ENCODE measurements at regions not wholly inside any gene's neighbourhood (a gene's known extent, or its start where the extent isn't known, plus 50 kb on each side); places are given as distances from the start of the nearest gene placed in this dataset.

DNA sequence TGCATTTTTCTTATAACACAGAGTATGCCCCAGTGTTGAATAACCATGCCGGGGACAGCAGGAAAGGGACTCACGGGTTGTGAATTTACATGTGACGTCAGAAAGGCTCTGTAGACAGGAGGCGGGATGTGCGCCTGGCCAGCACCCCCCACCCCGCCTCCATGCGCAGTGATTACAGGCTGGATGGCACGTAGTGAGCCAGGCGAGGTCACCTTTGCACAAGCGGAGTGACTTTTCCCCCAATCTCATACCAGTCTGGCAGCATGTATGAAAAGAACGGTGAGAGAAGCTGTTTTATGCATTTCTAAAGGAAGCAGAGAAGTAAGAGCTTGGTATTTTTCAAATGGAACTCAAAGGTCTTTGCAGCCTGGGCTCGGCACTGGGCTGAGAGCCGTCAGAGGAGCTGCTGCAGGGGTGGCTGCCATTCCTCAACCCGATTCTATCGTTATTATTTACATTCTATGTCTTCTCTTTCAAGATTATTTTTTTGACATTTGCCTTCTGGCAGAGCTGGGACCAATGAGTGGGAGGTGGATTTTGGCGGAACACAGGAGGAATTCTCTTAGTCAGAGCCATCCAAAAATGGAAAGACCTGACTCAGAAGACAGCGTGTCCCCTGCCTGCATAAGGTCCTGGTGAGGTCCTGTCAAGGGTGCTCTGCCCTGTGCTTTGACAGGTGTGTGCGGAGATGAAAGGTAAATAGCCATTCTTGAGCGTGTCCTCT, 115.6 kb upstream of the SLC45A1 start:
- peak; percentile 95 for FAIRE-seq

DNA sequence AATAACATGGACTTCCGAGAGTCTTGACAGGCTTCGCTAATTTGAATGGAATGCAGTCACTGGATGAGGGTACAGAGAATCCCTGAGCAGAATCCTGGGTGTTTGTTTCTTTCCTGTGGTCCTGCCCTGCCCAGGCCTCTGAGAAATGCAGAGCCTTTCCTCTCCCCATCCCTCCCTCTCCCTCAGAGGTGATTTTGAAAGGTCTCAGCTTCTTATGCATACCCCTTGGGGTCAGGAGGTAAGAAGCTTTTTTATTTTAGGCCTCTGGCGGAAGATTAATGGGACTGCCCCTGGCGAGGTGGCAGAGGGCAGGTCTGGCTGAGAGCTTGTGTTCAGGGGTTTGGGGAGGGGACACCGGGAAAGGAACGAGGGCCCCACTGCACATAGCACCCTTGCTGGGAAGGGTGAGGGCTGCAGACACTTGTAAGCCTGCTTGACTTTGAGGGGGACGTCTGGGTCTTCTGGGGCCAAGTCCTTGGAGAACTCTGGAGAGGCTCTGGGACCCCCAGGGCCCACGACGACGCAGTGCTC, 116.5 kb upstream of the SLC45A1 start:
- FAIRE-seq = peak; percentile 93

DNA sequence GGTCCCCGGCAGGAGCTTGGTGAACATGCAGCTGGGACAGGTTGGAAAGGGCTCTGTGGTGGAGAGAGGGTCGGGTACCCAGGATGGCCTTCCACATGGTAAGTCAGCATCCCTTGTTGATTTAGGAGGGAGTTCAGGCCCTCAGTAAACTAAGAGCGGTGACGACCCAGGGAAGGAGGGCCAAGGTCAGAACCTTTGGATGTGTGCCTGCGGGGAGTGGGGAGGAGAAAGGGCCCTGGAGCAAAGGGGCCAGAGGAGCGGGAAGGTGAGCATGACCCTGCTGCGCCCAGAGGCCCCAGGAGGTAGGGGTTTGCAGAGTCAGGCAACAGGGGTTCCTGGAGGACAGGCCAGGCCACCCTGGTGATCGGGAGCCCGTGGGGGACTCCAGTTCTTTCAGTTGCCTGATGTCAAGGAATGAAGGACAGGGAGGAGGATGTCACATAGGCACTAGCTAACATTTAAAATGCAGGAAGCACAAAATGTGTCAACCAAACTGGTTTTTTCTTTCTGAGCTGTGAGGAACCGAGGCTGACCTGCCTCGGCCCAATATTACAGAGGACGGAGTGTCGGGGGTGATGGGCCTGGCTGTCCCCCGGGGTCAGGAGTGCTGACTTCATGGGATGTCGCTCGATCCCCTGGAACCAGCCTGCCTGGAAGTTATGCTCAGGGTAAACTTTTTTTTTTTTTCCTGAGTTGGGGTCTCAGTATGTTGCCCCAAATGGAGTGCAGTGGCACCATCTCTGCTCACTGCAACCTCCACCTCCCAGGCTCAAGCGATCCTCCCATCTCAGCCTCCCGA, 117.4 kb upstream of the SLC45A1 start:
- FAIRE-seq = no peak

DNA sequence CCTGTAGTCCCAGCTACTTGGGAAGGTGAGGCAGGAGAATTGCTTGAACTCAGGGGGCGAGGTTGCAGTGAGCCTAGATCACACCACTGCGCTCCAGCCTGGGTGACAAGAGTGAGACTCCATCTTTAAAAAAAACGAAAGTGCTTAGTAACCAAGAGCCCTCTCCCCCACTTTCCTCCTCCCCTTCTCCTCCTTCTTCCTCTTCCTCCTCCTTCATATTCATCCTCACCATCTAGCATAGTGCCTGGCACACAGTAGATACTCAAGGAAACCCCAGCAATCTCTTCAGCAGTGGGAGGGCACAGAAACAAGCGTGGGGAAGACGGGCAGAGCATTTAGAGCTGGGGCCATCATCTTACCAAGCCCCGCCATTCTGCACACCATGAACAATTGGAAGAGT, 119.4 kb upstream of the SLC45A1 start:
- FAIRE-seq = no peak

DNA sequence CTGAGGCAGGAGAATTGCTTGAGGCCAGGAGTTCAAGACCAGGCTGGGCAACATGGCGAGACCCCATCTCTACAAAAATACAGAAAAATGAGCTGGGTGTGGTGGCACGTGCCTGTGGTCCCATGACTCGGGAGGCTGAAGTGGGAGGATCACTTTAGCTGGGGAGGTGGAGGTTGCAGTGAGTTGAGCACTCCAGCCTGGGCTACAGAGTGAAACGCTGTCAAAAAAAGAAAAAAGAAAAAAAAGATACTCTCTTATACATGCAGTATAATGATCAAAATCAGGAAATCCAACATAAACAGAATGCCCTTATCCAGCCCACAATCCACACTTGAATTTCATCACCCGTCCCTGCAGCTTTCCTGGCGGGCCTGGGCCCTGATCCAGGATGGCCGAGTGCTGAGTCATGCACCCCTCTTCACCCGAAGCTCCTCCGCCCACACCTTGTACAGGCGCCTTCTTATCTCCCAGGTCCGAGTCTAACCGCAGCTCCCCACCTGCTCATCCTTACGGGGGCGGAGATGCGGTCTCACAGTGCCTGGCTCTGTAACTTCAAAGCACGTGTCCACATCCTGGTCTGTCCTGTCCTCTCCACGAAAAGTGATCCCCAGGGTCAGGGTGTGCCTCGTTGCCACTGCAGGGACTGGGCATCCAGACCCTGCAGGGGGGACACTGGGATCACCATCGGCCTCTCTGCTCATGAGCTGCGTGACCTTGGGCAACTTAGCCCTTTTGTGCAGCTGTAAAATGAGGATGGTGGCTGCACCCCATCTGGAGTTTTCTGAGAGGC, 120.2 kb upstream of the SLC45A1 start:
- FAIRE-seq = no peak

DNA sequence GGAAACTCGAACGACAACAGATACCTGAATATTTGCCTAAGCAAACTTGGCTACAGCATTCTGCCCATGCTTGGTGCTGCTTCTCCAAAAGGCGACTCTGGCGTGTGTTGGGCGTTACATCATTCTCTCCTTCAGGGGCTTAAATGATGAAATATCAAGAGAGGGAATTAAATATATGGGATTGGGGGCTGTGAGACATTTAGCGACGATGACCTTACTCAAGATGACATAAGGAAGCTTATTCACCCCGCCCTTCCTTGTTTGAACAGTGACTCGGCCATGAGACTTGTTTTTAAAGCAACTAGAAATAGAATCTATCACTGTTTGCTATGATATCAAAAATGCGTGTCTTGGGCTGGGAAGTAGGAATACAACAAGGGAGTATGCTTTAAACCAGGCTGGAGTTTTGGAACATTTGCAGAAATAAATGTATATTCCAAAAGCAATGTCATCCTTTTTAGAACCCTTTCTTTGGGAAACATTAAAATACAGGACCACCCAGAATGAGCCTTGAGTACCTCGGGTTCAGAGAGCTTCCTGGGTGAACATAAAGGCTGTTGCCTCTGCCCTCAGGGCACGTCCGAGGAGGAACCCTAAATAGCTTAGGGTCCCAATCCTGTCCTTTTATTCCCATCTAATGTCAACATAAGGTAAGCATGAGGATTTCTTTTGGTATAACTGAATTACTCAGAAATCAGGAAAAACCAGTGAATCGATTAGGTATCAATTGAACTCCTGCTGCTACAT, 123.3 kb upstream of the SLC45A1 start:
- FAIRE-seq = no peak

DNA sequence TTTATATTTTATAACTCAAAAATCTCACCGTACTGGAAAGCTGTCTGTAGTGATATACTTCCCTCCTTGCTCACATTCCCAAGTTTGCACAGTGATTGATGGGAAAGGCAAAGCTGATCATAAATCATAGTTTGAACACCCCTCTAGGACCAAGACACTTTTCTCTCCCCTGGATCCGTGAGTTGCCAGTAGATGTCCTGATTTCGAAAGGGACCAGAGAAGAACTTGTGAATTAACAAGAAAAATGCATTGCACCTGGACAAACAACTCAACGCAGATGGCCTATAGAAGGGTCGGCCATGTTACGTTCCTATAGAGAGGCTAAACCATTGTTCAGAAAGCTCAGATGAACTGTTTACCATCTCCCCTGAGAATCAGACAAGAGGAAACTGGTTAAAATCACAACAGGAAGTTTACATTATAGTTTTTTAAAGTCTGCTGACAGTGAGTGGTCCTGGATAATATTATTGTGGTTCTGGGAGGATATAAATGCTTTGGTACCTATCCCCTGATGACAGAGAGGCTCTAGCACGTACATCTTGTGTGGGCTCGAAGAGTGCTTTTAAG, 124.0 kb upstream of the SLC45A1 start:
- no peak for FAIRE-seq

DNA sequence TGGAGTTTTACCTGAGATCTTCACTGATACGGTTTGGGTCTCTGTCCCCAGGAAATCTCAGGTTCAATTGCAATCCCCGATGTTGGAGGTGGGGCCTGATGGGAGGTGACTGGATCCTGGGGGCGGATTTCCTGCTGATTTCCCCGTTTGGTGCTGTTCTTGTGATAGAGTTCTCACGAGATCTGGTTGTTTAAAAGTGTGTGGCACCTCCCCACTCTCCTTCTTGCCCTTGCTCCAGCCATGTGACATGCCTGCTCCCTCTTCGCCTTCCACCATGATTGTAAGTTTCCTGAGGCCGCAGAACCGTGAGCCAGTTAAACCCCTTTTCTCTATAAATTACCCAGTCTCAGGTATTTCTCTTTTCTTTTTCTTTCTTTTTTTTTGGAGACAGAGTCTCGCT, 126.4 kb upstream of the SLC45A1 start:
- FAIRE-seq = no peak

DNA sequence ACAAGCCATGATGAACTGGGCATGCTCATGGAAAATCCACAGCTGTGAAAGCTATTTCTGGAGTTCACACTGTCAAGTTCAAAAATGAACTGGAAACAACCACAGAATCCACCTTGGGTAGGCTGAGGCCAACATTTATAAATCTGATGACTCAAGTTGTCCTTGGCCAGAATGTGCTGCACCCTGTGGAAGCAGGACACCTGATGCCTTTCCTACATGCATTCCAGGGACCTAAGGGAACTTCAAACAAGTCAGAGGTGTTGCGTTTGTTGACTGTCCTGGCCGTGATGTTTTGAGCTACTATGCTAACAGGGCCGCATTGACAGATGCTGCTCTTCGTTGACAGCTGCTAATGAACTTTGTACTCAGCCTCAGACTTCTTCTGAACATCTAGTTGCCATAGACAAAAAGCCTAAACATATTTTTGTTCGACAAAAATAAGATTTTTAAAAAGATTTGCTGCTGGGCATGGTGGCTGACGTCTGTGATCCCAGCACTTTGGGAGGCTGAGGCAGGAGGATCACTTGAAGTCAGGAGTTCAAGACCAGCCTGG, 127.9 kb upstream of the SLC45A1 start:
- FAIRE-seq = no peak

DNA sequence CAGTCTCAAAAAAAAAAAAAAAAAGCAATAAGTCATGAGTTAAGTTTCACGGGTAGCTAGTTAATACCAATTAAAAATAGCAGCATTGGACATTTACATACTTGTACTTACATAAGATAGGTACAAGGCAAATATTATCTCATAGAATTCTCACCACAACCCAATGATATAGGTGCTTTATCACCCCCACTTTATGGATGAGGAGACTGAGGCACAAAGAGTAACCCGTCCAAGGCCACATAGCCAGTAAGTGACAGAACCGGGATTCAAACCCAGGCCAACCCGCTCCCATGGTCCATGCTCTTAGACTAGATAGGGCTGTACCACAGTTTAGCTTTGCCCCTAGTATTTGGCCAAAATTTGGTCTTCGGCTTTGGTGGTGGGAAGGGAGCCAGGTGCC, 132.5 kb upstream of the SLC45A1 start:
- FAIRE-seq = no peak

DNA sequence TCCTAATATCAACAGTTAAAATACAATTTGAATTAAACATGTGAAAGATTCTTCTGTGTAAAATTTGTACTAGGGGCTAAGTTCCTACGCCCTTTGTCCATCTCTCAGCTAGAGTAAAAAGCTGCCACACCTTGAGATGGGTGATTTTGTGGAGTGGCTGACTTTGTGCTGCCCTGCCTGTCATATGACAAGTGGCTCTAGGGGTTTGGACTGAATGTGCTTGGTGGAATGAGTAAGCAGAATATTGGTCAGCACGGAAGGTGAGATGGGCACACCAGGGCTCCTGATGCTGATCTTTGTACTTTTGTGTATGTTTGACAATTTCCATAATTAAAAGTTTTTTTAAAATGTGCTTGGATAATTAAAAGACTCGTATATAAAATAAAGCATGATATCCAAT, 133.6 kb upstream of the SLC45A1 start:
- no peak for FAIRE-seq

DNA sequence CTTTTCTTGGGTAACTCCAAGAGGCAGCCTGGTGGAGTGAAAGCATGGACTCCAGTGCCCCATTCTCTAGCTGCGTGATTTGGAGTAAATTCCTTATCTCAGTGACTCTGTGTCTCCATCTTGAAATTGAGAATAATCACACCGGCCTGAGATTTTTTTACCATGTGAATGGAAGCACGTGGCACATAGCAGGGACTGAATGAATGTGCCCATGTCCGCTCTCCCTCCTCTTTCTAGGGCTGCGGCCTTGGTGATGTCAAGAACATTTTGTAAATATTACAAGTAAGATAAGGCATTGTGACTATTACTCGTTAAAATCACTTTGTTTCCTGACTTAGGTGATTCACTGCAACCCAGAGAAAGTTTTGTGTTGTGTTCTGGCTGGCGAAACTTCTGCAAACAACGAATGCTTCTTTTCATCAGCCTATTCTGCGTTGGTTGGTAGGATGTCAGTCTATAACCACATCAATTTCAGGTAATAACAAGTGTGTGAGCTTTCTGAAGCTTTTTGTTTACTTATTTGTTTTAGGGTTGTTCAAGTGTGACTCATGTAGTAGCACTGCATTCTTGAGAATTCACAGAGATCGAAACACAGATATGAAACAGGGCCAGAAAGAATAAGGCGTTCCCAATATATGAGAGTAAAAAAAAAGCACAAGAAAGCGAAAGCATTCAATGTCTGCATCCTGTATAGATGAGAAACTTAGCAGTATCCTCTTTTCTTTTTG, 135.7 kb upstream of the SLC45A1 start:
- peak; percentile 98 for FAIRE-seq

DNA sequence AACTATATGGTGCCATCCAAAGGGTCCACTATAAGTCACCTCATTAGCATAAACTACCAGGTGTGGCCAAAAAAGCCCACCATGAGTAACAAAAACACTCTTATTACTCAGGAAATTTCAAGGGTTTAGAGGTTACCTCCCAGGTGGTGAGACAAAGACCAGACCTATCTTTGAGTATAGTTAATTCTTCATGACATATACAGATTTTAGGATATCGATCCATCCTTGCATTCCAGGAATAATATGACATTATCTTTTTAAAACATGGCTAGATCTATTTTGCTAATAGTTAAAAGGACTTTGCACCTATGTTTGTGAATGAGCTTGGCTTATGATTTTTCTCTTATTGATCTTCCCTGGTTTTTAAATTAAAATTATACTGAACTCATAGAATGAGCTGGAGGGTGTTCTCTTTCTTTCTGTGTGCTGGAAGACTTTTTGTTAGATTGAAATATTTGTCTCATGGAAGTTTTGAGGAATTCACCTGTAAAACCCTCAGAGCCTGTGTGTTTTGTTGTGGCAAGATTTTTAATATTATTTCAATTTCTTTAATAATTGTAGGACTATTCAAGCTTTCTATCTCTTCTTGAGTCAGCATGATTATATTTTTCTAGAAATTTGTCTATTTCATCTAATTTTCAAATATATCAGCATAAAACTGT, 138.7 kb upstream of the SLC45A1 start:
- peak; percentile 11 for FAIRE-seq

DNA sequence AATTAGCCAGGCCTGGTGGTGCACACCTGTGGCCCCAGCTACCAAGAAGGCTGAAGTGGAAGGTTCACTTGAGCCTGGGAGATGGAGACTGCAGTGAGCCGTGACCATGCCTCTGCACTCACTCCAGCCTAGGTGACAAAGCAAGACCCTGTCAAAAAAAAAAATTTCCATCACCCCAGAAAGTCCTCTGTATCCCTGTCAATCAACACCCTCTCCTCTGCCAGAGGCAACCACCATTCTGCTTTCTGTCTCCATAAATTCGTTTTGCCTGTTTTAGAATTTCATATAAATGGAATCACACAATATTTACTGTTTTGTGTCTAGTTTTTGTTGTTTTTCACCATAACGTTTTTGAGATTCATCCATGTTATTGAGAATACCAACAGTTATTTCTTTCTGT, 141.6 kb upstream of the SLC45A1 start:
- FAIRE-seq = no peak

DNA sequence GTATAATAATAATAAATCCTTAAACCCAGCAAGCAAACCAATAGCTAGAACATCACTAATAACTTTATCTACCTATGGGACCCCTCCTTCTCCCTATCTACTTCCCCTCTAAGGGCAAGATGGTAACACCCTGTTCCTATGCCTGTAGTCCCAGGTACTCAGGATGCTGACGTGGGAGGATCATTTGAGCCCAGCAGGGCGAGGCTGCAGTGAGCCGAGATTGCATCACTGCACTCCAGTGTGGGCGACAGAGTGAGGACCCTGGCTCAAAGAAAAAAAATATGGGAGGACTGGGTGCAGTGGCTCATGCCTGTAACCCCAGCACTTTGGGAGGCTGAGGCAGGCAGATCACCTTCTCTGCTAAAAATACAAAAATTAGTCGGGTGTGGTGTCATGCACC, 143.1 kb upstream of the SLC45A1 start:
- FAIRE-seq = no peak

DNA sequence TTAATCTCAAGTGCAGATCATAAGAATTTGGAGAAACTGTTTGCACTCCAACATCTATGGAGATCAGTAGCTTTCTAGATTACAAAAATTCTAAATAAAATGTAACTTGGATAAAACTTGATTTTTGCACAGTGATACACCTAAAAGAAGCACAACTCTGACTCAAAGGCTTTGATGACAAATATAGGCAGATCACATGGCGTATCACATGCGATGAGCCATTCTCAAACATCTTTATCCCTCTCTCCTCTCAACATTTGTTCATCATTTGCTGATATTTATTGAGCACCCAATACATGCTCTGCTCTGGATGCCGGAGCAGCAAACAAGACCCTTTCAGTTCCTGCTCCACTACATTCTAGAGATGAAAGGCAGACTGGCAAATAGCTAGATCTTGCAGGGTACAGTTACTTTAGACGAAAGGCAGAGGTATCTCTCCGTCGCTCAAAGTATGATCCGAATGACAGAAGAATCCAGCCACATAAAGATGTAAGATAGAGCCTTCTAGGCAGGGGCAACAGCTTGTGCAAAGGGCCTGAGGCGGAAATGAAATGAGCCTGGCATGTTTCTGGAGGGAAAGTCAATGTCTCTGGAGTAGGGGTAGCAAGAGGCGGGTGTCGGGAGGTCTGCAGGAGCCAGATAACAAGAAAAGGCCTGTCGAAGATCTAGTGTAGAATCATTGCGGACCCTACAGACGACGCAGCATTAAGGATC, 145.8 kb upstream of the ERRFI1 start:
- no peak for FAIRE-seq

DNA sequence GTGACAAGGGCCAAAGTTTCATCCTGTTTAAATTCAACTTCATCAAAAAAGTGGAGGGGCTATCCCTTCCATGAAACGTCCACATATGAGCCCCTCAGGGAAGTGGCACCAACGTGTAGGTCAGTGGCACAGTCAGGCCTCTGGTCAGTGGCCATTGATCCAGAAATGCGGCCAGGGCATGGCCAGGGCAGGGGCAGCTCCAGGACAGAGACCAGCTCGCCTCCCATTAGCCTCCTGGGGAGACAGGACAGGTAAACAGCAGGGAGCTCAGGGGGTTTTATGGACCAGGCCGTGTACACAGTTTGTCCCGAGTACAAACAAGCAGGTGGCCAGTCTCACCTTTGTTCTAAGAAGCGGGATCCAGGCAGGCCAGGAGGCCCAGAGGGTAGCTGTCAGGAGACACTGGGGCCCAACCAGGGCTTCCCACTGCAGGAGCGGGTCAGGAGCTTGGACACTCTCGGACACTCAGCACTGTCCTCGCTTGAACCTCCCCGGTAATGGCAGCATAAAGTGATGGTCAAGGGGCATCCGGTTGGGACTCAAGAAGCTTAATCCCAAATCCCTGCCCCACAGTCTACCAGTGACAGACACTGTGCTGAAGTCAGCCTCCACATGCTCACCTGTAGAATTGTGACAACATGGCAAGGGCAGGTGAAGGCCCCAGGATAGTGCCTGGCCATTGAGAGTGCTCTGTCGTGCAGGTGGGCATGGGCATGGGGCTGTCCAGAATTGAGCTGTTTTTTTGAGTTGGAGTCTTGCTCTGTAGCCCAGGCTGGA, 144.1 kb upstream of the ERRFI1 start:
- FAIRE-seq = no peak

DNA sequence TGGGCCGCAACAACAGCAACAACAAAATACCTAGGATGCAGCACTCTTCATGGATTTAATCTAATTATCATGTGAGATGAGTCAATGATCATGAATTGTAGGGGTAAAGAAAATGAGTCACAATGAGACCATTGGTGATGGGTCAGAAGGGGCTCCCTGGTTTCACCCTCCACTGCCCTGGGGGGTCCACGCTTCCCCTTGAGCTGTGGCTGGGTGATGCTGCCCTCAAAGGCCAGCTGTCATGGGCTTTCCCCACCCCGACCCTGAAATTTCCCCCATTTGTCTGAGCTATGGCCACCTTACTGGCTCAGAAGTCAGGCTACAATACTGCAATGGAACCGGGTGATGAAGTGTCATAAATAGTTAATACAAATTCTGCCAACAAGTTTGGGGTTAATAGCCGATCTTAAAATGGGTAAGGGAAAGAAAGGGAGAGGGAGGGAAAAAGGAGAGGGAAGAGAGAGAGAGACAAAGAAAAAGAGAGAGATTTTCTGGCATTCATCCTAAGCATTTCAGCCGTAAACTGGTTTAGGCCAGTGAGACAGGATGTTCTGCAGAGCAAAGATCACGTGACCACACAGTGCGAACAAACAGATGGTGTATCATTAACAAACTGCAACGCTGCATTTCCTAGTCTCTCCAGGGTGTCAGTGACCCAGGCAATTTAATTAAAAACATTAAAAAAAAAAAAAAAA, 143.4 kb upstream of the ERRFI1 start:
- FAIRE-seq = no peak

DNA sequence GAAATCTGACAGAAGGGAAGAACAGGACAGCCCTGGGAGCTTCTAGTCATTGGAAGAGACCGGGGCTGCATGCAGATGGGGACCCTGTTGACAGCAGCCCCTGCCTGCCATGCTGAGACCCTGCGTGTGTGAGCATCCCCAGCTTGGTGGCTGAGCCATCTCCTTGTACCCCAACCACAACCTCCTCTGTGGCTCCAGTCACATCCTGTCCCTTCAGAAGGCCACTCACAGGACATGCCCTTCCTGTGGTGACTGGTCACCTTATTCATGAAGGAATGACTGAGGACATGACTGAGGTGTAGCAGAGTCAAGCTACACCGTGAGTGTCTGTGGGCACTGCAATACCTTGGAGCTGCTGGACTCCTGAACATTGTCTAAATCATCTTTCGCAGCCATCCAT, 141.8 kb upstream of the ERRFI1 start:
- FAIRE-seq = no peak
